K562 (cell line): ENCODE measurements at regions not wholly inside any gene's neighbourhood (a gene's known extent, or its start where the extent isn't known, plus 50 kb on each side); places are given as distances from the start of the nearest gene placed in this dataset.

Experiments
- ATAC-seq: fragments of 200-7000 bp; cut with Tn5 transposase; 3 replicates; pipeline ENCODE4 v1.9.1; 2020; ENCODE audit warnings: moderate library complexity
- BruUV-seq: library from RNA; stranded (reverse); fragments of 400-500 nt; replicated peaks from 2 replicates; lab custom pipeline; 2021; lab: Mats Ljungman, UMichigan
- CTCF ChIA-PET: fragments of 300-600 bp; formaldehyde crosslinking; extraction: SDS; loops from one replicate; lab custom pipeline; 2021; ENCODE audit warnings: low intra/inter-chr PET ratio; lab: Yijun Ruan, JAX
- POLR2A ChIA-PET: fragments of 300-600, 350-650 bp; sonication (Branson Sonifier 250); formaldehyde crosslinking; extraction: SDS; loops from one replicate; lab custom pipeline; 2021; ENCODE audit warnings: antibody characterized with exemption, inconsistent platforms; lab: Yijun Ruan, JAX
- DNase-seq, 4 experiments: peaks; one replicate each; pipeline versions ENCODE4 v3.0.0 to v3.0.0-alpha.2; 2011 to 2018; ENCODE audit warnings: low spot score in 3 of 4, mixed read lengths in 3 of 4; ENCODE audit errors: extremely low read depth in 1 of 4
- FAIRE-seq: peaks from 2 replicates; lab custom pipeline; 2011; peaks lifted over from hg19 to GRCh38; lab: Jason Lieb, UNC
- H2AFZ ChIP-seq: 2 replicates; pipeline ENCODE4 v1.6.0; 2011; ENCODE audit warnings: low read depth, low read length, control low read depth, inconsistent platforms
- H3K27ac ChIP-seq: fragments of 200-600 bp; 3 replicates; pipeline ENCODE4 v1.8.0; 2011; ENCODE audit warnings: low read depth, mild to moderate bottlenecking, control low read depth, inconsistent platforms, low read length, moderate library complexity, mixed read lengths; ENCODE audit errors: extremely low read depth
- H3K27me3 ChIP-seq, 2 experiments: fragments of 300-600 bp in 1 of 2; 2 replicates in 1 of 2; 3 replicates in 1 of 2; pipeline versions ENCODE4 v1.6.0 to v1.8.0; 2011; ENCODE audit warnings: inconsistent platforms in 2 of 2, low read length in 2 of 2, mild to moderate bottlenecking in 1 of 2, mixed read lengths in 1 of 2, moderate library complexity in 1 of 2; ENCODE audit not compliant: control insufficient read depth in 2 of 2, insufficient read depth in 2 of 2
- H3K36me3 ChIP-seq: fragments of 300-600 bp; 3 replicates; pipeline ENCODE4 v1.8.0; 2011; ENCODE audit warnings: mild to moderate bottlenecking, low read length, inconsistent platforms; ENCODE audit not compliant: control insufficient read depth, insufficient read depth
- H3K4me1 ChIP-seq, 2 experiments: fragments of 200-600 bp in 1 of 2; replicated peaks in 1 of 2; 2 replicates in 1 of 2; 3 replicates in 1 of 2; pipeline versions ENCODE4 v1.5.1 to v1.8.0; 2011; ENCODE audit warnings: inconsistent platforms in 2 of 2, low read length in 2 of 2, mild to moderate bottlenecking in 1 of 2, mixed read lengths in 1 of 2, moderate library complexity in 1 of 2; ENCODE audit not compliant: control insufficient read depth in 2 of 2, insufficient read depth in 2 of 2
- H3K4me2 ChIP-seq: 2 replicates; pipeline ENCODE4 v1.6.1; 2011; ENCODE audit warnings: low read length, control low read depth, inconsistent platforms, mixed read lengths; ENCODE audit not compliant: insufficient read depth
- H3K4me3 ChIP-seq: fragments of 200-600 bp; sonication (generic), shearing (Covaris generic); 2 replicates; pipeline ENCODE4 v1.5.1; 2016; ENCODE audit warnings: control low read depth, inconsistent platforms
- H3K79me2 ChIP-seq: fragments of 200-600 bp; 3 replicates; pipeline ENCODE4 v1.8.0; 2011; ENCODE audit warnings: low read length, inconsistent platforms; ENCODE audit not compliant: control insufficient read depth, insufficient read depth
- H3K9ac ChIP-seq, 2 experiments: 2 replicates each; pipeline versions ENCODE4 v1.6.0 to v1.6.1; 2011; ENCODE audit warnings: low read depth in 2 of 2, low read length in 2 of 2, control low read depth in 1 of 2, inconsistent platforms in 1 of 2, mild to moderate bottlenecking in 1 of 2, mixed read lengths in 1 of 2; ENCODE audit not compliant: insufficient read depth in 1 of 2
- H3K9me1 ChIP-seq: one replicate; pipeline ENCODE4 v1.6.0; 2011; ENCODE audit warnings: inconsistent platforms, mild to moderate bottlenecking, low read length, moderate library complexity; ENCODE audit not compliant: control insufficient read depth, insufficient read depth
- H3K9me3 ChIP-seq: replicated peaks from 2 replicates; pipeline ENCODE4 v1.5.1; 2011; ENCODE audit warnings: low read depth, low read length, inconsistent platforms; ENCODE audit not compliant: control insufficient read depth, insufficient read depth
- H4K20me1 ChIP-seq: replicated peaks from 2 replicates; pipeline ENCODE4 v1.6.1; 2011; ENCODE audit warnings: low read length, inconsistent platforms, mixed read lengths; ENCODE audit not compliant: control insufficient read depth, insufficient read depth
- BRD9 ChIP-seq: fragments of 450-650 bp; IDR thresholded peaks from 2 replicates; pipeline ENCODE4 v1.6.1; 2018; ENCODE audit warnings: low read depth; ENCODE audit not compliant: partially characterized antibody
- HDAC6 ChIP-seq: IDR thresholded peaks from 2 replicates; pipeline ENCODE4 v1.6.1; 2012; ENCODE audit warnings: low read depth, mild to moderate bottlenecking, control low read depth, inconsistent platforms, low read length, moderate library complexity
- HLTF ChIP-seq: fragments of 450-650 bp; IDR thresholded peaks from 2 replicates; pipeline ENCODE4 v1.6.1; 2016
- MBD2 ChIP-seq: sonication (generic); IDR thresholded peaks from 2 replicates; pipeline ENCODE4 v1.6.1; 2016; ENCODE audit warnings: low read depth, borderline replicate concordance
- MECOM ChIP-seq: fragments of 250-450 bp; sonication (Bioruptor Pico); IDR thresholded peaks from 2 replicates; pipeline ENCODE4 v1.8.0; 2022; ENCODE audit warnings: inconsistent platforms
- OTX1 ChIP-seq: fragments of 450-650 bp; formaldehyde crosslinking; IDR thresholded peaks from 2 replicates; pipeline ENCODE4 v1.4.0; 2022; ENCODE audit warnings: mild to moderate bottlenecking
- POLR3A ChIP-seq: IDR thresholded peaks from 2 replicates; pipeline ENCODE4 v1.6.1; 2011; ENCODE audit warnings: borderline replicate concordance, mild to moderate bottlenecking, moderate library complexity; ENCODE audit not compliant: insufficient read length, insufficient read depth; ENCODE audit errors: extremely low read depth
- RBM22 ChIP-seq: fragments of 200-400 bp; formaldehyde crosslinking; IDR thresholded peaks from 2 replicates; pipeline ENCODE4 v1.6.1; 2018; ENCODE audit warnings: low read length, low read depth; ENCODE audit not compliant: poor library complexity, severe bottlenecking
- TGIF2 ChIP-seq: sonication (generic); formaldehyde crosslinking; IDR thresholded peaks from 2 replicates; pipeline ENCODE4 v1.8.1; 2022; ENCODE audit warnings: mild to moderate bottlenecking, missing genetic modification reagents, moderate library complexity
- ZC3H11A ChIP-seq: IDR thresholded peaks from 2 replicates; pipeline ENCODE4 v1.6.1; 2012; ENCODE audit warnings: low read depth, low read length, improper control_type of control experiment
- ZFP91 ChIP-seq: sonication (generic); formaldehyde crosslinking; IDR thresholded peaks from 2 replicates; pipeline ENCODE4 v1.8.0; 2022; ENCODE audit warnings: mild to moderate bottlenecking, missing genetic modification reagents
- WGBS: fragments of 100-300 bp; shearing (Covaris generic); methylation state at CpG from one replicate; pipeline ENCODE4 v1.1.6; 2016; ENCODE audit warnings: low coverage, mixed read lengths; ENCODE audit not compliant: insufficient coverage; ENCODE audit errors: missing lambda C conversion rate; 5-methylcytosine and 5-hydroxymethylcytosine counted together
- in situ Hi-C: fragments of 300-500 bp; cut with MboI; formaldehyde crosslinking; loops from 4 replicates; pipeline ENCODE4 v1.15.0; 2018; ENCODE audit warnings: inconsistent platforms, mixed read lengths
- intact Hi-C: fragments of 100-400 bp; cut with micrococcal nuclease; formaldehyde crosslinking; loops from 2 replicates; pipeline ENCODE4 v1.14.2; 2022
- TF ChIP-seq, protein P1 (sequence below): fragments of 450-650 bp; formaldehyde crosslinking; IDR thresholded peaks from 2 replicates; pipeline ENCODE4 v1.4.0; 2020; ENCODE audit warnings: mild to moderate bottlenecking, moderate library complexity

DNA sequence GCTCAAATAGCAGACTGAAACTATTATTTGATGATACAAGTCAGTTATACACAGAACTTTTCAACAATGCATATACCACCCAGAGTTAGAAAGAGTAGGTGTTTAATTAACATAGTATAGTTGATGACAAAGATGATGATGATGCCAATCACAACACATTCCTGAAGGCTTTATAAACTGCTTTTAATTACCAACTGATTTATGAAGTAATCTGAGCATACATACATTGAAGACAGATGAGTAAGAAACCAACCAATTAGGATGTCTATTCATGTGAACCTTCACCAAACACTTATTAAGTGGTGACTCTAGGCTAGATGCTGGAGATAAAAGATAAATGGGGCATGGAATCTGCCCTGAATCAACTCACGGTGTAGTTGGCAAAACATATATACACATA, 600.9 kb upstream of the FLRT2 start:
- no peak overlapping the region for H2AFZ ChIP-seq
- H3K27ac ChIP-seq = no peak overlapping the region
- intact Hi-C loops = no loop called here
- ChIA-PET POLR2A (no interaction called here), CTCF (no interaction called here)
- BruUV-seq = no TSS peak
- ATAC-seq (no peak), DNase-seq (no peak), FAIRE-seq (no peak)
- H3K9me3 ChIP-seq = no peaks in the 10 kb centered on the region
- H3K79me2 ChIP-seq = no peaks in the 10 kb centered on the region
- H3K4me2 ChIP-seq = no peak overlapping the region
- in situ Hi-C loops = no loop called here
- H3K27me3 ChIP-seq = no peaks in the 10 kb centered on the region
- no peaks in the 10 kb centered on the region for H3K36me3 ChIP-seq
- no peaks in the 10 kb centered on the region for H4K20me1 ChIP-seq
- no peak overlapping the region for H3K9ac ChIP-seq
- H3K4me1 ChIP-seq = no peaks in the 10 kb centered on the region
- no peak overlapping the region for H3K4me3 ChIP-seq
- H3K9me1 ChIP-seq = no peaks in the 10 kb centered on the region
- 0% methylated on average over 1 of the region's 1 CpG for WGBS
- TF ChIP-seq HLTF (no peak), MECOM (CRISPR knock-in tag) (no peak), POLR3A (no peak), TGIF2 (no peak), ZC3H11A (no peak), BRD9 (no peak), HDAC6 (no peak), RBM22 (no peak), OTX1 (CRISPR knock-in tag) (no peak), MBD2 (no peak), ZFP91 (CRISPR knock-in tag) (no peak)
- TF ChIP-seq, protein P1, sequence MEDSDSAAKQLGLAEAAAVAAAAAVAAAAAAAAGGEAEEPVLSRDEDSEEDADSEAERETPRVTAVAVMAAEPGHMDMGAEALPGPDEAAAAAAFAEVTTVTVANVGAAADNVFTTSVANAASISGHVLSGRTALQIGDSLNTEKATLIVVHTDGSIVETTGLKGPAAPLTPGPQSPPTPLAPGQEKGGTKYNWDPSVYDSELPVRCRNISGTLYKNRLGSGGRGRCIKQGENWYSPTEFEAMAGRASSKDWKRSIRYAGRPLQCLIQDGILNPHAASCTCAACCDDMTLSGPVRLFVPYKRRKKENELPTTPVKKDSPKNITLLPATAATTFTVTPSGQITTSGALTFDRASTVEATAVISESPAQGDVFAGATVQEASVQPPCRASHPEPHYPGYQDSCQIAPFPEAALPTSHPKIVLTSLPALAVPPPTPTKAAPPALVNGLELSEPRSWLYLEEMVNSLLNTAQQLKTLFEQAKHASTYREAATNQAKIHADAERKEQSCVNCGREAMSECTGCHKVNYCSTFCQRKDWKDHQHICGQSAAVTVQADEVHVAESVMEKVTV = no peak
